GM12892 (cell line): ENCODE measurements at regions not wholly inside any gene's neighbourhood (a gene's known extent, or its start where the extent isn't known, plus 50 kb on each side); places are given as distances from the start of the nearest gene placed in this dataset.

Experiments
- POLR2A ChIP-seq: IDR thresholded peaks from 2 replicates; pipeline ENCODE4 v1.6.1; 2011; ENCODE audit warnings: low read depth, low read length, control low read depth
- POLR2AphosphoS5 ChIP-seq: IDR thresholded peaks from 2 replicates; pipeline ENCODE4 v1.6.1; 2011; ENCODE audit warnings: low read depth, low read length, control low read depth
- TAF1 ChIP-seq: IDR thresholded peaks from 2 replicates; pipeline ENCODE4 v1.6.1; 2011; ENCODE audit warnings: low read depth, mild to moderate bottlenecking, control low read depth, low read length, borderline replicate concordance

DNA sequence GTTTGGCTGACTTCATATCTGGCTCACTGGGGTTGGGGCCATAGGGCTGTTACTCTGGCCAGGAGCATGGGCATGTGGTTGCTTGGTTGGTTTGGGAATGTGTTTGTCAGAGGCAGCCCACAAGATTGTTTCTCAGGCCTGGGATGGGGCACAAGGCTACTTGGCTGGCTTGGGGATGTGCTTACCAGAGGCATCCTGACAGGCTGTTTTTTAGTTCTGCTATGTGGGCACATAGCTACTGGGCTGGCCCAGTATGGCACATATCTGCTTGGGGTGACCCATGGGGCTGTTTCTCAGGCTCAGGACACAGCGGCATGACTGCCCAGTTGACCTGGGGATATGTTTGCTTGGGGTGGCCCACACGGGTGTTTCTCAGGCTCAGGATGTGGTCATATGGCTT lies 94.6 kb upstream of the PGR start:
- TF ChIP-seq POLR2A = no peak
- TF ChIP-seq POLR2AphosphoS5 = no peak
- no peak for TF ChIP-seq TAF1
